Activated CD8-positive, alpha-beta T cell treated with anti-CD3 and anti-CD28 coated beads for 36 hours (primary cell): ENCODE measurements at regions not wholly inside any gene's neighbourhood (a gene's known extent, or its start where the extent isn't known, plus 50 kb on each side); places are given as distances from the start of the nearest gene placed in this dataset.

Source experiments
- ATAC-seq: fragments of 200-7000 bp; cut with Tn5 transposase; one replicate; pipeline ENCODE4 v1.10.0; 2021; ENCODE audit warnings: mild to moderate bottlenecking, moderate library complexity
- CTCF ChIA-PET: fragments of 350-600 bp; sonication (Branson Sonifier 250); formaldehyde crosslinking; loops from one replicate; lab custom pipeline; 2021; ENCODE audit warnings: antibody characterized with exemption; lab: Charles Lee
- POLR2A ChIA-PET: fragments of 350-600 bp; sonication (Branson Sonifier 250); formaldehyde crosslinking; loops from one replicate; lab custom pipeline; 2021; ENCODE audit warnings: antibody characterized with exemption; lab: Charles Lee
- DNase-seq: peaks from one replicate; pipeline ENCODE4 v3.0.0-alpha.2; 2020
- H3K27ac Mint-ChIP-seq: one replicate; pipeline ENCODE4 v1.8.0; 2021; ENCODE audit warnings: mild to moderate bottlenecking, mixed read lengths
- H3K27me3 Mint-ChIP-seq: one replicate; pipeline ENCODE4 v1.8.0; 2021; ENCODE audit warnings: mixed read lengths
- H3K36me3 Mint-ChIP-seq: one replicate; pipeline ENCODE4 v1.8.0; 2021; ENCODE audit warnings: low read depth, mixed read lengths
- H3K4me1 Mint-ChIP-seq: one replicate; pipeline ENCODE4 v1.8.0; 2021; ENCODE audit warnings: low read depth, mixed read lengths
- H3K4me3 Mint-ChIP-seq: one replicate; pipeline ENCODE4 v1.8.0; 2021; ENCODE audit warnings: mild to moderate bottlenecking, moderate library complexity, mixed read lengths
- H3K9me3 Mint-ChIP-seq: one replicate; pipeline ENCODE4 v1.8.0; 2021; ENCODE audit warnings: mixed read lengths
- CTCF ChIP-seq: fragments of 200-600 bp; IDR thresholded peaks from one replicate; pipeline ENCODE4 v1.8.0; 2022; ENCODE audit warnings: antibody characterized with exemption, mild to moderate bottlenecking
- intact Hi-C: fragments of 100-400 bp; cut with micrococcal nuclease; formaldehyde crosslinking; loops from one replicate; pipeline ENCODE4 v1.10.0; 2022

DNA sequence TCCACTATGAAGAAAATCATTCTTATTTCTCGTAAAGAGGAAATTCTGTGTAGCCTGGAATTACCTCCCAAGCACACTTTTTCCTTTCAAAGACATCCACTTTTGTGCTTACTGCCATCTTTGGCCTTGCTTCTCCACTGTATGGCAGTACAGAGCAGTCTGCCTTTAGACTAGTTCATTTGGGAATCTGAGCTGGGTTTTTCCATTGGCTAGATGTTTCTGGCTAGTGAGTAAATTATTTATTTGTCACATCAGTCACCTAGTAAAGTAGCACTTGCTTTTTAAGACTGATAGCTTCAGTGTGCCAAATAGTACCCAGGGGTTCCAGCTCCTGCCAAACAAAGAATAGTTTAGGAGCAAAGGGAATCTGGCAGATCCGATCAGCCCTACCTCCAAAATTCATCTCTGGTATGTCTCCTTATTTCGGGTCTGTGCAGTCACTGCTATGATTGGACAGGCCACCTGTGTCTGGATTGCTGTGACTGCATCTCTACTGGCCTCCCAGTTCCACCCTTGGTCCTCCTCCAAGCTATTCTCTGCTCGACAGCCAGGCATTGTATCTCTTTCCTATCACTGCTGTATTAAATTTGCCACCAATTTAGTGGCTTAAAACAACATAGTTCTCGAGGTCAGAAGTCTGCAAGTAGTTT is 97.6 kb downstream of the NUDT12 start:
- Mint-ChIP-seq H3K4me3 (no peak overlapping the region), H3K36me3 (no peaks in the 10 kb centered on the region), H3K9me3 (no peaks in the 10 kb centered on the region), H3K27ac (no peak overlapping the region), H3K4me1 (no peaks in the 10 kb centered on the region), H3K27me3 (peaks cover 11% of the 10 kb centered on the region)
- POLR2A ChIA-PET = no interaction called here
- ATAC-seq (no peak), DNase-seq (no peak)
- no peak for TF ChIP-seq CTCF
- CTCF ChIA-PET = no interaction called here
- intact Hi-C loops = no loop called here

DNA sequence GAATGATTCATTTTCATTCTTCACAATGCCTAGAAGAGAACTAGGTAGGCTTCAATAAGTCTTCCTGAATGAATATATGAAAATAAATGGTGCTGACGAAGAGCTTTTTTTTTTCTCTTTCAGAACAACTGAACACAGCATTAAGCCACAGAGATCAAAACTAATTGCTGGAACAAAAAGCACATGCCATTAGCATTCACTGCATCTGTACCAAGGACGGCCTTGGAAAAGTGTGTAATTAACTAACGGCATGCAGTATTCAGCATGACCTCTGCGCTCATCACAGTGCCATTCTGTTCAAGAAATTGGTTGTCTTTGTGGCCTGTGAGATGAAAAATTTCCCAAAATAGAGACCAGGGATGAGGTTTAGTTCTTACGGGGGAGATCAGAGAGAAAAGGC is 99.3 kb downstream of the NUDT12 start:
- peaks cover 9% of the 10 kb centered on the region for H3K27me3 Mint-ChIP-seq
- no peaks in the 10 kb centered on the region for H3K4me1 Mint-ChIP-seq
- no peaks in the 10 kb centered on the region for H3K9me3 Mint-ChIP-seq
- H3K4me3 Mint-ChIP-seq = no peak overlapping the region
- CTCF ChIA-PET = no interaction called here
- no peak for TF ChIP-seq CTCF
- POLR2A ChIA-PET = no interaction called here
- no peak overlapping the region for H3K27ac Mint-ChIP-seq
- no peak for ATAC-seq
- intact Hi-C loops = no loop called here
- no peaks in the 10 kb centered on the region for H3K36me3 Mint-ChIP-seq
- no peak for DNase-seq

DNA sequence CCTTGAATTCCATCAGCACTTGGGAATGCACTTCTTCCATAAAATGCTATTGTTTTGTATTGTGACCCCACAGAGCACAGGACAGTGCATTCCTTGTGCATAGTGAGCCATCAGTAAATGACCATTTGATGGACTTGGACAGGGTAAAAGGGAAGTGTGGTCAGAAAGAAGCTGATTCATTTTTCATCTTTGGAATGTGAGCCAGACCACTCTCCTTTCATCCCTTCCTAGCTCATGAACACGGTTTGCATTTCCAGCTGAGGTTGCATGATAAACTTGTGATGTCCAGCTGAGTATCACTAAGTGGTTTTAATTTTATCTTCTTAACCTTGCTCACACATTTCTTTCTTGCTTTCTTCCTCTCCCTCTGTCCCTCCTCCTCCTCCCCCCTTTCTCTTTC is 101.3 kb downstream of the NUDT12 start:
- H3K4me1 Mint-ChIP-seq = no peaks in the 10 kb centered on the region
- H3K27ac Mint-ChIP-seq = no peak overlapping the region
- ATAC-seq (no peak), DNase-seq (no peak)
- H3K27me3 Mint-ChIP-seq = peaks cover 11% of the 10 kb centered on the region
- no peaks in the 10 kb centered on the region for H3K36me3 Mint-ChIP-seq
- POLR2A ChIA-PET = interaction anchor here (0.6 kb wide), 1 partner anchor 527 kb away, joined by 3 read pairs; no protein-coding TSS in a partner anchor
- intact Hi-C loops = no loop called here
- CTCF ChIA-PET = interaction anchor here (0.9 kb wide), 1 partner anchor 14 kb away, joined by 3 read pairs; no protein-coding TSS in a partner anchor
- TF ChIP-seq CTCF = no peak
- no peak overlapping the region for H3K4me3 Mint-ChIP-seq
- no peaks in the 10 kb centered on the region for H3K9me3 Mint-ChIP-seq

DNA sequence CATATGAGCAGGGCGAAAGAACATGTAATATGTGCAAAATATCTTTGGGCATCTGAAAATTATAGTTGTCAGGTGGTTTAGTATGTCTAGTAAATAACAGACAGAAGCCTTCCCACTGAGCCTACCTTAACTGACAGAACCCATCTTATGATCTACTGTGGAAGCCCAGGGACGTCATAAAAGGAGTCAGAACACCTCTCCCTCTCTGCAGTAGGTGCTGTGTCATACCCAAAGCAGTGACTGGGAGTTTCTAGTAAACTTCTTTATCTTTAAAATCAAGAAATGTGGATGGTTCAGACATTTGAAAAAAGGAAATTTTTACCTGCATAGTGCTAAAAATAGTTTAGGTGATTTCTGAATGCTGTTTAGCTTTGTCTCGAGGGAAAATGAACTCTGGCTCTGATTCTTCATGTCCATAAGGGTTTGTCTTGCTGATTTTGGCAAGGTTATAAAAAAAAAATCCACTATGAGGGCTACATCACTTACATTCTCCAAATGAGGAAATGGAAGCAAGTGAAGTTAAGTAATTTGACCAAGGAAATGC is 104.0 kb downstream of the NUDT12 start:
- CTCF ChIA-PET = interaction anchor here (1.8 kb wide), 2 partner anchors 17 kb away, joined by 3 to 6 read pairs; no protein-coding TSS in a partner anchor
- H3K27me3 Mint-ChIP-seq = peaks cover 7% of the 10 kb centered on the region
- no peak overlapping the region for H3K27ac Mint-ChIP-seq
- H3K9me3 Mint-ChIP-seq = no peaks in the 10 kb centered on the region
- H3K4me3 Mint-ChIP-seq = no peak overlapping the region
- H3K4me1 Mint-ChIP-seq = no peaks in the 10 kb centered on the region
- POLR2A ChIA-PET = interaction anchor here (0.7 kb wide), 1 partner anchor 67 kb away, joined by 3 read pairs; no protein-coding TSS in a partner anchor
- TF ChIP-seq CTCF = no peak
- intact Hi-C loops = no loop called here
- no peaks in the 10 kb centered on the region for H3K36me3 Mint-ChIP-seq
- no peak for DNase-seq
- no peak for ATAC-seq

GRCh38 chr5:103456476-103456875 is 106.1 kb downstream of the NUDT12 start:
- H3K27me3 Mint-ChIP-seq = peaks cover 5% of the 10 kb centered on the region
- no peaks in the 10 kb centered on the region for H3K4me1 Mint-ChIP-seq
- no peak overlapping the region for H3K27ac Mint-ChIP-seq
- ATAC-seq (no peak), DNase-seq (no peak)
- intact Hi-C loops = no loop called here
- CTCF ChIA-PET = no interaction called here
- H3K36me3 Mint-ChIP-seq = no peaks in the 10 kb centered on the region
- no peaks in the 10 kb centered on the region for H3K9me3 Mint-ChIP-seq
- TF ChIP-seq CTCF = no peak
- POLR2A ChIA-PET = no interaction called here
- no peak overlapping the region for H3K4me3 Mint-ChIP-seq
